ENCODE measurements at regions not wholly inside any gene's neighbourhood (a gene's known extent, or its start where the extent isn't known, plus 50 kb on each side); places are given as distances from the start of the nearest gene placed in this dataset.

DNA sequence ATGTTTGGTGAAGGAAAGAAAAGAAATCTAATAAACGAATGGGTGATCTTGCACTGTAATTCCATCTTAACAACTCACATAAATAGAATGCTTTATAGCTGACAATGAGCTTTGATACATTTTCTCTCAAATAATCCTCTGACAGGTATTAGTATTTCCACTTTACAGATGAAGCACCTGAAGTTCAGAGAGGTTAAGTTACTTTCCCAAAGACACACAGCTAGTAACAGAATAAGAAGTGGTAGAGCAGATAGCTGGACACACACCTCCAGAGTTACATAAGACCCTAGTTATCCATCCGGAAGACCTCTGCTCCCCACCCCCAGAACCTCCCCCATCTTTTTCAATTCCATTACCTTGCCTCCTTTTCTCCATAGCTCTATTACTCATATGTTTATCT lies 213.3 kb upstream of the ZC3H12A start:
- intact Hi-C loops (cut with micrococcal nuclease), result no loop called here
- DNase-seq (no peak), ATAC-seq (no peak)

DNA sequence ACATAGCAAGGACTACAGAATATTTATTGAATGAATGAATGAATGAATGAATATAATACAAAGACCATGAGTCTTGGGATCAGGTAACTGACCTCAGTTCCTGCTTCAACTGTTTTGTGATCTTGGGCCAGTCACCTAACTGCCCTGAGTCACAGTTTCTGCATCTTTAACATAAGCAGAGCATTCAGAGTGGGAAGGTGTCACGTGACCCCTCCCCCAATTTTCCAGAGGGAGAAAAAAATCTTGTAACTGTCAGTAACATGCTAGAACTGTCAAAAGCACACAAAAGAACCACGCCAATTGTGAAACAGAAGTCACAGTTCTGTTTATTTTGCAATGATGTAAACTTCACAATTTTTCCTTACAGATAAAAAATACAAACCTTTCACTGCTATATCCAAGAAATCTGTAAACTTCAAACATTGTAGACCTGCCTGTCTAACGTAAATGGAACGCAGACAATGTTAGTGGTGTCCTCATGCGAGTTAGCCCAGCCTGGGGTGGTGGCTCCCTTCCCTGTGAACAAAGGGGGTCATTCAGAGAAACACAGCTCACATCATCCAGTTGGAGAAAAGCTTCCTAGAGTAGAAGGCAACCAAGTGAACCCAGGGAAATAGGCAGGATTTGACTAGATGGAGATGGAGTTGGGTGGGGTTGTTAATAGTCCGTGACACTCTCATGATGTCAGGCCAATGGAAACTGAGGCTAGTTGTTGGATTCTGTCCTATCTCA lies 211.8 kb upstream of the ZC3H12A start:
- DNase-seq (no peak), ATAC-seq (no peak)
- intact Hi-C loops (cut with micrococcal nuclease), result no loop called here

- DNase-seq (no peak), ATAC-seq (no peak)
- intact Hi-C loops (cut with micrococcal nuclease), result no loop called here
Measured at GRCh38 chr1:37265156-37265555, 209.2 kb upstream of the ZC3H12A start.

DNA sequence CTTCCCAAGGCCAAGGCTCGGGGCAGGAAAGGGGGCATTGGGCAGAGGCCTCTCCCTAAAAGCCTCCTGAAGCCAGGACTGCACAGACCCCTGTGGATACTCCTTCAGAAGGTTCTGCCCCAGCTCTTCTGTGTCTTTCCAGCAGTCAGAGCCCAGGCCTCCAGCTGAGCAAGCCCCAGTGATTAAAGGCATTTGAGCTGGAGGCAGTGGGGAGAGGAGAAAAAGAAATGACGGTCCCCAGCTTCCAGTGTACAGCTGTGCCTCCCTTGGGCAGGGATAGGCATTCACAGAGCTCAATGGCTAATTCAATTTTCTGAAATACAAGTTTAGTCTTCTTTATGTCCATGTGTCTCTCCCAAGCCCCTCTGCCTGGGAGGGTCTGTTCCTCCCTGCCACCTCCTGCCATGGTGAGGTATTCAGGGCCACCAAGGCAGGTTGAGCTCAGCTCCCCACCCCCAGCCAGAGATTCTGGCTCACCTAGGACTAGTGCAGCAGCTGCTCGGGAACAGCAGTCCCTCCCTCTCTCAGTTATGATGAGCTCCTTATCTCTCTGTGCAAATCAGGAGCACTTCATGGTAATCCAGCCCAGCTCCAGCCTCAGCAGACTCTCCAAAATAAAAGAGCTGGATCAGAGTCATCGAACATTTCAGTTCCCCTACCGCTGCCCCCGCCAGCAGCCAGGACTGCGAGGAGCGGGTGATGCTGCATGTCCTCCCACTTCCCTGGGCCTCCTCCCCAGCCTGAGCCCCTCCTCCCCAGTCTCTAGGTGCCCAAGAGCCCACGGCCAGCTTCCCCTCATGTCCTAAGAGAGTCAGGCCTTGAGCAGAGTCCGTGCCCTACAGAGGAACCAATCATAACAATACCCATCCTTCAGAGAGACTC lies 208.4 kb upstream of the ZC3H12A start:
- ATAC-seq, result no peak

GRCh38 chr1:37267111-37267835 lies 207.1 kb upstream of the ZC3H12A start:
- DNase-seq (no peak), ATAC-seq (no peak)
- intact Hi-C loops (cut with micrococcal nuclease), result no loop called here

More for the DNA sequence above, 208.4 kb upstream of the ZC3H12A start:
- intact Hi-C loops (cut with micrococcal nuclease), result no loop called here
- no peak for DNase-seq

- ATAC-seq (no peak), DNase-seq (no peak)
- intact Hi-C loops (cut with micrococcal nuclease), result no loop called here
Measured at GRCh38 chr1:37270639-37271038, 203.7 kb upstream of the ZC3H12A start.

DNA sequence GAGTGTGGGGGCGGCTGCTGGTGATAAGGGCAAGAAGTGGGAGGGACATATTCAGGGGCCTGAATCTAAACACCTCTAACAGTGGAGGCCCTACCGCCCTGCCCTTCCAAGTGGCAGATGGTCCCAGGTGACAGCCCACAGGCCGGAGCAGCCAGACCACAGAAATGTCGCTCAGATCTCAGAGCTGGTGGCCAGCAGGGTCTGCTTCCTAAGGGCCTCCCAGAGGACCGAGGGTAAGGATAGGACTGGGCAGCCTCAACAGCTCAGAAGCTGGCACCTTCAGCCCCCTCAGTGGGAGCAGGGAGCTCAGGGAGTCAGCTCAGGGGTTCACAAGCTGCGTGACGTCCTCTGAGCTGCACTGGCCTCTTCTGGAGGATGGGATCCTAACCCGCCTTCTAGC lies 201.8 kb upstream of the ZC3H12A start:
- DNase-seq (no peak), ATAC-seq (no peak)
- intact Hi-C loops (cut with micrococcal nuclease), result no loop called here

DNA sequence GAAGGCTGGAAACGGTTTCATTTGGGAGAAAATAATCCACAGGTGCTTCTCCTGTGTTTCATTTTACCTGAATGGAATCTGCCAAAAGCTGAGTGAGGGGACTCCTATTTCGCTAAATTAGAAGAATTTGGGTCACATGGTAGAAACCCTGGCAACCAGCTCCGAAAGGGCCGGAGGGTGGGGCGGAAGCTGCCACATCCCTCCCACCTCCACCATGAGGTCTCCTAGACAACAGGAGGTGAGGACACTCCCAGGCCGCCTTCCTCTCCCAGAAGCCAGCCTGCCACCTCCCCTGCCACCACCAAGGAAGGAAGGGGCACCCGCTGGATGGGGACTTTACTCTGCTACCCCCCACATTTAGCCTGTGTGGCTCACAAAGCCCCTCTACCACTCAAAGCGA lies 199.9 kb upstream of the ZC3H12A start:
- DNase-seq (no peak), ATAC-seq (no peak)
- intact Hi-C loops (cut with micrococcal nuclease), result no loop called here

GRCh38 chr1:37274938-37275631 lies 199.3 kb upstream of the ZC3H12A start:
- intact Hi-C loops (cut with micrococcal nuclease), result no loop called here
- ATAC-seq, result no peak
- no peak for DNase-seq

- intact Hi-C loops (cut with micrococcal nuclease), result no loop called here
- no peak for ATAC-seq
- DNase-seq, result no peak
Measured at GRCh38 chr1:37277366-37277765, 197.0 kb upstream of the ZC3H12A start.

GRCh38 chr1:37281354-37281753 lies 193.0 kb upstream of the ZC3H12A start:
- intact Hi-C loops (cut with micrococcal nuclease), result no loop called here
- DNase-seq, result no peak
- no peak for ATAC-seq

GRCh38 chr1:37282764-37283163 lies 191.6 kb upstream of the ZC3H12A start:
- intact Hi-C loops (cut with micrococcal nuclease), result no loop called here
- DNase-seq (no peak), ATAC-seq (no peak)

- intact Hi-C loops (cut with micrococcal nuclease), result no loop called here
- no peak for DNase-seq
- no peak for ATAC-seq
Measured at GRCh38 chr1:37284053-37284452, 190.3 kb upstream of the ZC3H12A start.

GRCh38 chr1:37286881-37287280 lies 187.5 kb upstream of the ZC3H12A start:
- ATAC-seq (no peak), DNase-seq (no peak)
- intact Hi-C loops (cut with micrococcal nuclease), result no loop called here

DNA sequence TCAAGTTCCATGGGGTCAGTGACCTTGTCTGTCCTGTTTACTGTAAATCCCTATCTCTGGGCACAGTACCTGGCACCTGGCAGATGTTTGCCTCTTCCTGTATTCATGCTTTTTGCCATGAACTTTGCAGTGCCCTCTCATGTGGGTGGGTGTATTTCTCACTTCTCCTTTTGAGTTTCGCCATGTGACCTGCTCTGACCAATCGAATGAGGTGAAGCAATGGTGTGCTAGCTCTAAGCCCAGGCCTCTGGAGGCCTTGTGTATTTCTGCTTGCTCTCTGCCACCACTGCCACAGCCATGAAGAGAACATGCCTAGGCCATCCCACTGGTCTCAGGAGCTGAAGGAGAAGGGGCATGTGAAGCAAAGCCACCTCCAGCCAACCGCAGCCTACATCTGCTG lies 185.5 kb upstream of the ZC3H12A start:
- ATAC-seq (no peak), DNase-seq (no peak)
- intact Hi-C loops (cut with micrococcal nuclease), result no loop called here

- intact Hi-C loops (cut with micrococcal nuclease), result no loop called here
- DNase-seq (no peak), ATAC-seq (no peak)
Measured at GRCh38 chr1:37290718-37291117, 183.7 kb upstream of the ZC3H12A start.

DNA sequence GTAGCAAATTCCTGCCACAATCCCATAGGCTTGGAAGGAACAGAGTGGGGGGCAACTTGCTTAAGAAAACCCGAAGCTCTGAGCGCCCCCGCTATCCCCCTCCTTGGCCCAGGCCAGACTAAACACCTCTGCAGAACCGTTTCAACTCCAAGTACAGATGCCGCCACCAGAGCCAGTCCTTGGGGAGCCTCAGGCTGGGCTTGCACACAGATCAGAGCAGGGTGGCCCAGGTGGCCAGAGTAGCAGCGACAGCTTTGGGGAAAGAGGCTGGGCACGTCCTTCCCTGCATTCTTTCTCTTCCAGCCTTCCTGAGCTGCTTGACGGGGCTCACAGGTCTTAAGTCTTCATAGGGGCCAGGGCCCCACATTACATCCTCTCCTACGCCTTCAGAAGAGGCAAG lies 181.6 kb upstream of the ZC3H12A start:
- DNase-seq (no peak), ATAC-seq (no peak)
- intact Hi-C loops (cut with micrococcal nuclease), result no loop called here

- ATAC-seq (no peak), DNase-seq (no peak)
- intact Hi-C loops (cut with micrococcal nuclease), result no loop called here
Measured at GRCh38 chr1:37294096-37294495, 180.3 kb upstream of the ZC3H12A start.

- intact Hi-C loops (cut with micrococcal nuclease), result no loop called here
- ATAC-seq (no peak), DNase-seq (no peak)
Measured at GRCh38 chr1:37294529-37294928, 179.9 kb upstream of the ZC3H12A start.

DNA sequence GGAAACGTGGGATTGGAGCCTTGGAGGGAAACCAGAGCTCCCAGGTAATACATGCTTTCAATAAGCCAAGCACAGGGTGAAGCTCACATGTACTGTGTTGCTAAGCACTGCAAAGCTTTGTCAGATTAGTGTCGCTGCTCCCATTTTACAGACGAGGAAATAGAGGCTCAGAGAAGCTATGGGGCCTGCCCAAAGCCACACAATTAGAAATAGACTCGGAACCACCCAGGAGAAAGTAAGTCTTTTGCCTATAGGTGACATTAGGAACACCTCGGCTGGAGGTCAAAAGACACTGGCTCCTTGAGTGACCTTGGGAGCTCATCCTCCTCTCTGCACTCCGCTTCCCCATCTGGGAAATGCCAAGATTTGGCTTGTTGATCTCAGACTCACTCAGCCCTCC lies 175.6 kb upstream of the ZC3H12A start:
- no peak for DNase-seq
- ATAC-seq, result no peak
- intact Hi-C loops (cut with micrococcal nuclease), result no loop called here

Data from left ventricle myocardium superior (tissue), 1 donor.